ENCODE measurements at regions not wholly inside any gene's neighbourhood (a gene's known extent, or its start where the extent isn't known, plus 50 kb on each side); places are given as distances from the start of the nearest gene placed in this dataset.

GRCh38 chr7:81433206-81433605 is 336.6 kb downstream of the HGF start:
- H3K4me3 ChIP-seq: no peak overlapping the region
- DNase-seq (no peak), ATAC-seq (no peak)
- intact Hi-C loops (cut with DNase I): no loop called here
- TF ChIP-seq CTCF (IDR thresholded peaks at IDR 0.05): no peak
- no peaks in the 10 kb centered on the region for H3K27me3 ChIP-seq
- H3K4me1 ChIP-seq: no peaks in the 10 kb centered on the region
- no peak overlapping the region for H3K27ac ChIP-seq
- H3K9me3 ChIP-seq: no peaks in the 10 kb centered on the region
- no peaks in the 10 kb centered on the region for H3K36me3 ChIP-seq

GRCh38 chr7:81430761-81431160 is 339.1 kb downstream of the HGF start:
- Histone ChIP-seq H3K27me3 (no peaks in the 10 kb centered on the region), H3K9me3 (no peaks in the 10 kb centered on the region), H3K27ac (no peak overlapping the region), H3K4me1 (no peaks in the 10 kb centered on the region), H3K36me3 (no peaks in the 10 kb centered on the region), H3K4me3 (no peak overlapping the region)
- TF ChIP-seq CTCF (IDR thresholded peaks at IDR 0.05): no peak
- no peak for DNase-seq
- no peak for ATAC-seq
- intact Hi-C loops (cut with DNase I): no loop called here

GRCh38 chr7:81430150-81430549 is 339.7 kb downstream of the HGF start:
- ATAC-seq: no peak

GRCh38 chr7:81427461-81427860 is 342.4 kb downstream of the HGF start:
- Histone ChIP-seq H3K27ac (no peak overlapping the region), H3K27me3 (no peaks in the 10 kb centered on the region), H3K4me3 (no peak overlapping the region), H3K9me3 (no peaks in the 10 kb centered on the region), H3K4me1 (no peaks in the 10 kb centered on the region), H3K36me3 (no peaks in the 10 kb centered on the region)
- ATAC-seq: no peak
- DNase-seq: no peak
- TF ChIP-seq CTCF (IDR thresholded peaks at IDR 0.05): no peak
- intact Hi-C loops (cut with DNase I): no loop called here

More at GRCh38 chr7:81430150-81430549, 339.7 kb downstream of the HGF start:
- Histone ChIP-seq H3K4me3 (no peak overlapping the region), H3K9me3 (no peaks in the 10 kb centered on the region), H3K27me3 (no peaks in the 10 kb centered on the region), H3K27ac (no peak overlapping the region), H3K4me1 (no peaks in the 10 kb centered on the region), H3K36me3 (no peaks in the 10 kb centered on the region)
- no peak for TF ChIP-seq CTCF (IDR thresholded peaks at IDR 0.05)
- intact Hi-C loops (cut with DNase I): no loop called here
- no peak for DNase-seq

- ATAC-seq (no peak), DNase-seq (no peak)
- Histone ChIP-seq H3K36me3 (no peaks in the 10 kb centered on the region), H3K9me3 (no peaks in the 10 kb centered on the region), H3K27me3 (no peaks in the 10 kb centered on the region), H3K4me3 (no peak overlapping the region), H3K4me1 (no peaks in the 10 kb centered on the region), H3K27ac (no peak overlapping the region)
- no peak for TF ChIP-seq CTCF (IDR thresholded peaks at IDR 0.05)
- intact Hi-C loops (cut with DNase I): no loop called here
Observed at GRCh38 chr7:81420526-81421226, 349.2 kb downstream of the HGF start.

GRCh38 chr7:81419731-81420130 is 350.1 kb downstream of the HGF start:
- ATAC-seq: no peak
- no peaks in the 10 kb centered on the region for H3K27me3 ChIP-seq
- no peak for TF ChIP-seq CTCF (IDR thresholded peaks at IDR 0.05)
- no peaks in the 10 kb centered on the region for H3K36me3 ChIP-seq
- intact Hi-C loops (cut with DNase I): no loop called here
- H3K4me1 ChIP-seq: no peaks in the 10 kb centered on the region
- H3K27ac ChIP-seq: no peak overlapping the region
- H3K4me3 ChIP-seq: no peak overlapping the region
- H3K9me3 ChIP-seq: no peaks in the 10 kb centered on the region
- DNase-seq: no peak
